Karpas-422 (cell line): ENCODE measurements at regions not wholly inside any gene's neighbourhood (a gene's known extent, or its start where the extent isn't known, plus 50 kb on each side); places are given as distances from the start of the nearest gene placed in this dataset.

Experiments used
- DNase-seq: peaks from one replicate; pipeline ENCODE4 v3.0.0-alpha.2; 2015
- H2AFZ ChIP-seq: fragments of 200-600 bp; sonication (generic); 2 replicates; pipeline ENCODE4 v1.6.1; 2014; ENCODE audit warnings: antibody characterized with exemption, low read length, mixed read lengths
- H3K27ac ChIP-seq: fragments of 200-600 bp; sonication (generic); 2 replicates; pipeline ENCODE4 v1.5.1; 2014; ENCODE audit warnings: mild to moderate bottlenecking, low read length, moderate library complexity
- H3K27me3 ChIP-seq: fragments of 200-600 bp; sonication (generic); 2 replicates; pipeline ENCODE4 v1.6.1; 2014; ENCODE audit warnings: low read length, mixed read lengths
- H3K36me3 ChIP-seq: fragments of 200-600 bp; sonication (generic); 2 replicates; pipeline ENCODE4 v1.6.1; 2014; ENCODE audit warnings: low read length, mixed read lengths; ENCODE audit not compliant: insufficient read depth
- H3K4me1 ChIP-seq: fragments of 200-600 bp; sonication (generic); 2 replicates; pipeline ENCODE4 v1.6.1; 2014; ENCODE audit warnings: mild to moderate bottlenecking, low read length, mixed read lengths
- H3K4me2 ChIP-seq: fragments of 200-600 bp; sonication (generic); 2 replicates; pipeline ENCODE4 v1.6.1; 2014; ENCODE audit warnings: low read length, low read depth, mild to moderate bottlenecking; ENCODE audit not compliant: poor library complexity, severe bottlenecking
- H3K4me3 ChIP-seq: fragments of 200-600 bp; sonication (generic); 2 replicates; pipeline ENCODE4 v1.5.1; 2014; ENCODE audit warnings: mild to moderate bottlenecking, antibody characterized with exemption, low read length, mixed read lengths
- H3K79me2 ChIP-seq: fragments of 200-600 bp; sonication (generic); 2 replicates; pipeline ENCODE4 v1.6.1; 2014; ENCODE audit warnings: mild to moderate bottlenecking, low read length, mixed read lengths
- H3K9ac ChIP-seq: fragments of 200-600 bp; sonication (generic); 2 replicates; pipeline ENCODE4 v1.6.0; 2014; ENCODE audit warnings: low read length
- H3K9me2 ChIP-seq: fragments of 200-600 bp; sonication (generic), shearing (Covaris generic); replicated peaks from 2 replicates; pipeline ENCODE4 v1.6.0; 2014; ENCODE audit warnings: mild to moderate bottlenecking, low read length, moderate library complexity; ENCODE audit not compliant: insufficient read depth
- H3K9me3 ChIP-seq: fragments of 300-700, 200-600 bp; sonication (generic); 2 replicates; pipeline ENCODE4 v1.6.1; 2014; ENCODE audit warnings: low read length, mixed read lengths
- H4K20me1 ChIP-seq: fragments of 200-600 bp; sonication (generic); 2 replicates; pipeline ENCODE4 v1.6.1; 2014; ENCODE audit warnings: mild to moderate bottlenecking, antibody characterized with exemption, low read length, low read depth; ENCODE audit not compliant: insufficient read depth

DNA sequence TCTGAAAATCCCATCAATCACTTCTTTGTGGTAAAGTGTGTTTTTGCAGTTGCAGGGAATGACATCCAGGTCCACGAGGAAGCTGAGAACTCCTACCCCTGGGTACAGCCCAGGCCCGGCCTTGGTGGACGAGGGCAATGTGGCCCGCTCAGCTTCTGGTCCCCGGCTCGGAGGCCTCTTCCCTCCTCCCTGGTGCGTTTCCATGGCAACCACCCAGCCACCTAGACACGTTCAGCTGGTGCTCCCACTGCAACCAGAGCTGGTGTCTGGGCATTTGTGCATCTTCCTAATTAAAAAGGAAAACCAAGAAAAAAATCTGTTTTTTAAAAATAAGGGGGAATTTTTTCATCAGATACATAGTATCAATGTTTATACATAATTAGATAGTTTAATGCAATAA is 603.6 kb upstream of the SALL3 start:
- H3K4me2 ChIP-seq: no peak overlapping the region
- H2AFZ ChIP-seq: no peak overlapping the region
- H3K9me3 ChIP-seq: peaks cover 7% of the 10 kb centered on the region
- H3K4me3 ChIP-seq: no peak overlapping the region
- H3K27ac ChIP-seq: no peak overlapping the region
- H3K9ac ChIP-seq: no peak overlapping the region
- H3K27me3 ChIP-seq: 0 out of 2 replicates have a peak, but pooled peaks cover 4% of the 10 kb centered on the region
- no peaks in the 10 kb centered on the region for H3K9me2 ChIP-seq
- no peaks in the 10 kb centered on the region for H3K36me3 ChIP-seq
- no peak for DNase-seq
- H3K4me1 ChIP-seq: no peaks in the 10 kb centered on the region
- H3K79me2 ChIP-seq: no peaks in the 10 kb centered on the region
- H4K20me1 ChIP-seq: no peaks in the 10 kb centered on the region

DNA sequence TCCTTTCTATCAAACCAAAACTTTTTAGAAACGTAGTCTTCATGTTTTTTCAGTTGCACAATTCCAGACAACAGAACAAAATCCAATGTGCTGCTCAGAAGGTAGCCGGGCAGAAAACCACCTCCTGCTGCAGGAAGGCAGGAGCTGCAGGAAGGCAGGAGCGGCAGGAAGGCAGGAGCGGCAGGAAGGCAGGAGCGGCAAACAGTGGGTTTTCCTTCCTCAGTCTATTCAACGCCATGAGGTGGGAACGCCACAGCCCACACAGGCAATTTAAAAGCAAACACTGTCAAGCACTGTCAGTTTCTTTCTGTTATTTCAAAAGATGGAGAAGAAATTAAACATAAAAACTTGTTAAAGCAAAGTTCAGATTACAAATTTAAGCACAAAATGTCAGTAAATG is 601.2 kb upstream of the SALL3 start:
- H3K27ac ChIP-seq: no peak overlapping the region
- no peaks in the 10 kb centered on the region for H4K20me1 ChIP-seq
- H3K9ac ChIP-seq: no peak overlapping the region
- no peaks in the 10 kb centered on the region for H3K9me2 ChIP-seq
- no peaks in the 10 kb centered on the region for H3K4me1 ChIP-seq
- H3K27me3 ChIP-seq: 0 out of 2 replicates have a peak, but pooled peaks cover 4% of the 10 kb centered on the region
- DNase-seq: no peak
- H3K36me3 ChIP-seq: no peaks in the 10 kb centered on the region
- no peak overlapping the region for H3K4me2 ChIP-seq
- H2AFZ ChIP-seq: no peak overlapping the region
- H3K9me3 ChIP-seq: peaks cover 4% of the 10 kb centered on the region
- H3K4me3 ChIP-seq: no peak overlapping the region
- H3K79me2 ChIP-seq: no peaks in the 10 kb centered on the region

DNA sequence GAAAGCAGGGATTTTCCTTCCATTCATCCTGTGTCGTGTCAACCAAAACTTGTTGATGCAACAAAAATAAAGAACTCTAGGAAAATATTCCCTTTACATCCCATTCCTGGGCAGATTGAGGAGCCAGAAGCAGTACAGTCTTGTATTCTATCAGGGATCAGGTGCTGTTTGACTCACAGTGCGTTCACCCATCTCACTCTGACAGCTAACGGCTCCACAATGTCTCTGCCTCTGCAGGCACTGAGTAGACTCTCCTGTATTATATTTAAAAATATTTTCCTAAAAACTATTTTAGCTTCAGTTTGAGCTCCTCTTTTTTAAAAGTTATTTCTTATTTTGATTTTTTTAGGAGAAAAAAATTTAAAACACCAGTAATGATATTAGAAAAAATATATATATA is 600.6 kb upstream of the SALL3 start:
- Histone ChIP-seq H3K9ac (no peak overlapping the region), H3K4me1 (no peaks in the 10 kb centered on the region), H3K36me3 (no peaks in the 10 kb centered on the region), H2AFZ (no peak overlapping the region), H3K27ac (no peak overlapping the region), H3K9me2 (no peaks in the 10 kb centered on the region), H3K4me2 (no peak overlapping the region), H3K4me3 (no peak overlapping the region), H4K20me1 (no peaks in the 10 kb centered on the region), H3K27me3 (no peaks in the 10 kb centered on the region), H3K9me3 (no peaks in the 10 kb centered on the region; the same call in 1 of the 2 replicates), H3K79me2 (no peaks in the 10 kb centered on the region)
- no peak for DNase-seq

DNA sequence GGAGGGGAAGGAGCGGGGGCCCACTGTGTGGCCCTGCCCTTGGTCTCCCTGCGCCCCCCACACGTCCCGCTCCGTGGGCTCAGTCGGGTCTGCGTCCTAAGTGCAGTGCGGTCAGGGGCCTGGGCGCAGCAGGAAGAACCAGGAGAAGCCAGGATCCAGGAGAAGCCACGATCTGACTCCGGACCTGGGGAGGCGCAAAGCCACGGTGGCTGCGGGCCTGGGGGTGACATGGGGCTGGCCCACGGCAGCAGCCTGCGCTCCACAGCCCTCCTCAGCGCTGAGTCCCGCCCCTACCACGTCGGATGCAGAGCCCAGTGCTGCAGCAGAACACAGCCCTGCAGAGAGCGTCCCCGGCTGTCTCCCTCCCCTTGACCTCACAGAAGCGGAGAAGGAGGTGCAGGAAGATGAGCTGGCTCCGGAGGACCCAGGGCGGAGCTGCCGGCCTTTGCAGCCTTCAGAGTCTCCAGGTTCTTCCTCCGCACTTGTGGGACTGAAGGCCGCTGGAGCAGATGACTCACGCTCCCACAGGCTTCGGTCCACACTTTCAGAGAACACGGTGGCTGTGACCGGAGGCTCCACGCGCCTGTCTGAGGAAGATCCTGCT is 589.2 kb upstream of the SALL3 start:
- Histone ChIP-seq H3K27me3 (no peaks in the 10 kb centered on the region), H3K27ac (no peak overlapping the region)
- no peak for DNase-seq

DNA sequence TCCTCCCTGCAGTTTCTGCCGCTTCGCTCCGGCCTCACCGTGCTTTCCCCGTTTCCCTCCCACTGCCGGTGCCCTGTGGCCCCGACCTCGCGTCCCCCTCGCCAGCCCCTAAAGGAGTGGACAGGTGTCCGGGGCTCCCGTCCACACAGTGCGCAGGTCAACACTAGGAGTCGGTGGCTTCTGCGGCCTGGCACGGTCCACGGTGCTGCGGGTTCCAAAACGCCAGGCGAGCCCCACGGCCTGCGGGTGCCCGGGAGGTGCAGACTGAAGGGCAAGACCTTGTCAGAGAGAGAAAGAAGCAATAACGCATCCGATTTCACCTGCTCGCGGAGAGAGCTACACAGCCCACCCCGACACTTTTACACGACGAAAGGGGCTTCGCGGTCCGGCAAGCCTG is 588.7 kb upstream of the SALL3 start:
- no peaks in the 10 kb centered on the region for H3K9me2 ChIP-seq
- no peaks in the 10 kb centered on the region for H3K4me1 ChIP-seq
- H3K9ac ChIP-seq: no peak overlapping the region
- no peak overlapping the region for H3K4me3 ChIP-seq
- no peaks in the 10 kb centered on the region for H3K79me2 ChIP-seq
- H2AFZ ChIP-seq: no peak overlapping the region
- no peaks in the 10 kb centered on the region for H3K27me3 ChIP-seq
- no peak overlapping the region for H3K27ac ChIP-seq
- H3K36me3 ChIP-seq: no peaks in the 10 kb centered on the region
- no peak for DNase-seq
- H3K9me3 ChIP-seq: no peaks in the 10 kb centered on the region
- H3K4me2 ChIP-seq: no peak overlapping the region
- H4K20me1 ChIP-seq: no peaks in the 10 kb centered on the region

More for the DNA sequence above, 589.2 kb upstream of the SALL3 start:
- H3K36me3 ChIP-seq: no peaks in the 10 kb centered on the region
- H3K9me2 ChIP-seq: no peaks in the 10 kb centered on the region
- H3K9me3 ChIP-seq: no peaks in the 10 kb centered on the region
- no peak overlapping the region for H3K9ac ChIP-seq
- no peak overlapping the region for H3K4me2 ChIP-seq
- no peaks in the 10 kb centered on the region for H3K79me2 ChIP-seq
- H2AFZ ChIP-seq: no peak overlapping the region
- H3K4me3 ChIP-seq: no peak overlapping the region
- no peaks in the 10 kb centered on the region for H3K4me1 ChIP-seq
- no peaks in the 10 kb centered on the region for H4K20me1 ChIP-seq

DNA sequence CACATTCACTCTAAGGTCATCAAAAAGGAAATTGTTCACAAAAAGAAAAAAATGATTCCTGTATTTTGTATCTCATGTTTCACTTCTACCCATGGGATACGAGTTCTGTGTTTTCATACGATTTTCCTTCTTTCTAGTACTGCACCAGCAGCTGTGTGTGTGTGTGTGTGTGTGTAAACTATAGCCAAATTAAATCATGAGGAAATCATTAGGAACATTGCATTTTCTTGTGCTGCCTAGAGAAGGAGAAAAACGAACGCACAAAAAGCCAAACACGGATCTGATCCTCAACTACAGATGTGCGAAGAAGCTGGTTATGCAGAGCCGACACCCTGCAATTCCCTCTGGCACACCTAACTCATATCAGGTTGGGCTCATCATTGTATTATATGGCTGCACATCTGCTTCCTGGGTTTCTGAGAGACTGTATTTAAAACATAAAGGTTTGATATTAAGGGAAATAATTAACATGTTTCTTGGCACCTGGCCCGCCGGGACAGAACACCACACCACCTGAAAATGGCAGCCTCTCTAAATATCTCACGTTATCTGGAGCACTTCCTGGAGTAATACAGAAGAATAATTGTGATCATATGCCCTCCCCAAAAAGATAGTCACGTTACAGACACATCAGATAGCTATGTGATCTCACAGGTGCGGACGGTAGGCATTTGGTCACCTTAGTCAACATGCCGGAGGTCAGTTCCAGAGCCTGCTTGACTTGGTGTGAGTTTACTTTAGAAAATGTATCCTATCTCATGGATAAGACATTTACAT is 586.3 kb upstream of the SALL3 start:
- Histone ChIP-seq H3K4me1 (no peaks in the 10 kb centered on the region), H3K9ac (no peak overlapping the region), H3K9me2 (no peaks in the 10 kb centered on the region), H3K4me3 (no peak overlapping the region), H2AFZ (no peak overlapping the region), H3K27me3 (no peaks in the 10 kb centered on the region), H3K79me2 (no peaks in the 10 kb centered on the region), H3K27ac (no peak overlapping the region), H3K4me2 (no peak overlapping the region), H3K36me3 (no peaks in the 10 kb centered on the region), H3K9me3 (no peaks in the 10 kb centered on the region), H4K20me1 (no peaks in the 10 kb centered on the region)
- DNase-seq: no peak

DNA sequence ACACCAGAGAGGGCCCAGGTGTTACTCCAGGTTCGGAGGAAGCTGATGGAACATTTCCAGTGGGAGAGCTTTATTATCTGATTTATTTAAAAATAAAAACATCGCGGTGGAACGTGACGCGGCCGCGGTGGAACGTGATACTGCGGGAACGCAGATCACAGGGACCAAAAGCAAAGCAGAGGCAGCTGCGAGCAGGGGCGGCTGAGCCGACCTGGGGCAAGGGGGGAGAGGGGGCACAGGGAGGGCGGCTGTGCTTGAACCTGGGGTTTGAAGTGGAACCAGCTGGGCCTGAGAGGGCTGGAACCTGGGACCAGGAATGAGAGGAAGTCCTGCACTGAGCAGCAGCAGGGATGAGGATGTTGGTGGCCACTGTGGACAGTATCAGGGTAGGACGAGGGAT is 583.5 kb upstream of the SALL3 start:
- H3K79me2 ChIP-seq: no peaks in the 10 kb centered on the region
- DNase-seq: no peak
- H2AFZ ChIP-seq: no peak overlapping the region
- no peak overlapping the region for H3K4me2 ChIP-seq
- H3K27me3 ChIP-seq: no peaks in the 10 kb centered on the region
- no peaks in the 10 kb centered on the region for H4K20me1 ChIP-seq
- H3K27ac ChIP-seq: no peak overlapping the region
- H3K9me2 ChIP-seq: no peaks in the 10 kb centered on the region
- H3K4me3 ChIP-seq: no peak overlapping the region
- no peaks in the 10 kb centered on the region for H3K36me3 ChIP-seq
- no peak overlapping the region for H3K9ac ChIP-seq
- H3K4me1 ChIP-seq: no peaks in the 10 kb centered on the region
- H3K9me3 ChIP-seq: no peaks in the 10 kb centered on the region

DNA sequence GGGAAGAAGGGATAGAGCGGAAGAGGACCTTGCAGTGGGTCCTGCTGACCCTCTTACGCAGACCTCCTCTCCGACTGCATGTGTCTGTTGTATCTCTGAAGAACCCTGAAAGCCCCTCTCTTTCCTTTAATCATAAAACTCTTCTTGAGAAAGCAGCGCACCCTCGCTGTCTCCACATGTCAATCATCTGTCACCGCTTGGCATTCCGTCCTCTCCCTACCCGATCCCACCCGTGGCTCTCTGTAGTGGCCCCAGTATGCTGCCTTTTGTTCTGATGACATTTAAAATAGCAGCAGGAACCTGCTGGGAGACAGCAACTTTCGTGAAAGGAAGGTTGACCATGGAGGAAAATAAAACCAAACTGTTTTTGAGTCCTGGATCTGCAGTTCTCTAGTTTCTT is 582.9 kb upstream of the SALL3 start:
- H3K27ac ChIP-seq: no peak overlapping the region
- DNase-seq: no peak
- no peak overlapping the region for H2AFZ ChIP-seq
- no peak overlapping the region for H3K4me2 ChIP-seq
- H3K27me3 ChIP-seq: no peaks in the 10 kb centered on the region
- no peaks in the 10 kb centered on the region for H3K9me3 ChIP-seq
- H3K4me1 ChIP-seq: no peaks in the 10 kb centered on the region
- H3K36me3 ChIP-seq: no peaks in the 10 kb centered on the region
- H3K4me3 ChIP-seq: no peak overlapping the region
- H3K79me2 ChIP-seq: no peaks in the 10 kb centered on the region
- H3K9ac ChIP-seq: no peak overlapping the region
- H3K9me2 ChIP-seq: no peaks in the 10 kb centered on the region
- H4K20me1 ChIP-seq: no peaks in the 10 kb centered on the region
